GM12874 (cell line): ENCODE measurements at regions not wholly inside any gene's neighbourhood (a gene's known extent, or its start where the extent isn't known, plus 50 kb on each side); places are given as distances from the start of the nearest gene placed in this dataset.

ENCODE experiments used
- CTCF ChIP-seq: IDR thresholded peaks from 2 replicates; pipeline ENCODE4 v1.5.1; 2011; ENCODE audit warnings: low read depth, mild to moderate bottlenecking, control low read depth, low read length, moderate library complexity; ENCODE audit not compliant: insufficient read depth

- no peak for TF ChIP-seq CTCF
These were observed 193.3 kb downstream of the RBFOX3 start for GRCh38 chr17:79417476-79417988.

- TF ChIP-seq CTCF: no peak
These were observed 194.9 kb downstream of the RBFOX3 start for GRCh38 chr17:79415909-79416308.

- TF ChIP-seq CTCF: no peak
These were observed 195.5 kb downstream of the RBFOX3 start for GRCh38 chr17:79415365-79415764.

- no peak for TF ChIP-seq CTCF
These were observed 196.0 kb downstream of the RBFOX3 start for GRCh38 chr17:79414793-79415211.

GRCh38 chr17:79414063-79414792 lies 196.6 kb downstream of the RBFOX3 start:
- TF ChIP-seq CTCF: no peak

GRCh38 chr17:79413611-79414010 lies 197.2 kb downstream of the RBFOX3 start:
- TF ChIP-seq CTCF: no peak

- TF ChIP-seq CTCF: no peak
These were observed 197.9 kb downstream of the RBFOX3 start for GRCh38 chr17:79412886-79413390.
